GM23248 (cell line): ENCODE measurements at regions not wholly inside any gene's neighbourhood (a gene's known extent, or its start where the extent isn't known, plus 50 kb on each side); places are given as distances from the start of the nearest gene placed in this dataset.

ENCODE experiments used
- EZH2 ChIP-seq: fragments of 200-600 bp; sonication (generic); IDR thresholded peaks from 2 replicates; pipeline ENCODE4 v1.6.1; 2018; ENCODE audit warnings: antibody characterized with exemption, mild to moderate bottlenecking; ENCODE audit not compliant: insufficient read depth, poor library complexity, severe bottlenecking
- EZH2phosphoT487 ChIP-seq: fragments of 200-600 bp; sonication (generic); IDR thresholded peaks from 2 replicates; pipeline ENCODE4 v1.6.1; 2018; ENCODE audit warnings: antibody characterized with exemption, moderate library complexity, mild to moderate bottlenecking, low read depth; ENCODE audit not compliant: insufficient read depth

- TF ChIP-seq EZH2 (no peak), EZH2phosphoT487 (no peak)
Observed at GRCh38 chr2:195124391-195125079, 532.5 kb upstream of the SLC39A10 start.
